ENCODE measurements at regions not wholly inside any gene's neighbourhood (a gene's known extent, or its start where the extent isn't known, plus 50 kb on each side); places are given as distances from the start of the nearest gene placed in this dataset.

GRCh38 chr13:62931853-62932252 lies 1516.2 kb upstream of the PCDH20 start:
- ATAC-seq (no peak), DNase-seq (no peak)
- H3K27me3 ChIP-seq (ENCODE audit: control insufficient read depth, insufficient read depth), result no peaks in the 10 kb centered on the region
- H3K9me3 ChIP-seq (ENCODE audit: control insufficient read depth, low read length), result no peaks in the 10 kb centered on the region
- H3K4me1 ChIP-seq (ENCODE audit: control insufficient read depth, insufficient read depth, low read length), result no peaks in the 10 kb centered on the region
- no peak overlapping the region for H3K4me3 ChIP-seq (ENCODE audit: low read length)
- intact Hi-C loops (cut with DNase I), result no loop called here
- H3K27ac ChIP-seq (ENCODE audit: low read length), result no peak overlapping the region
- WGBS, result 25% methylated on average over 1 of the region's 1 CpG

- H3K4me3 ChIP-seq (ENCODE audit: low read length), result no peak overlapping the region
- no peaks in the 10 kb centered on the region for H3K4me1 ChIP-seq (ENCODE audit: control insufficient read depth, insufficient read depth, low read length)
- no peak overlapping the region for H3K27ac ChIP-seq (ENCODE audit: low read length)
- DNase-seq (no peak), ATAC-seq (no peak)
- intact Hi-C loops (cut with DNase I), result no loop called here
- no peaks in the 10 kb centered on the region for H3K9me3 ChIP-seq (ENCODE audit: control insufficient read depth, low read length)
- no peaks in the 10 kb centered on the region for H3K27me3 ChIP-seq (ENCODE audit: control insufficient read depth, insufficient read depth)
Measured at GRCh38 chr13:62924395-62924794, 1508.7 kb upstream of the PCDH20 start.

DNA sequence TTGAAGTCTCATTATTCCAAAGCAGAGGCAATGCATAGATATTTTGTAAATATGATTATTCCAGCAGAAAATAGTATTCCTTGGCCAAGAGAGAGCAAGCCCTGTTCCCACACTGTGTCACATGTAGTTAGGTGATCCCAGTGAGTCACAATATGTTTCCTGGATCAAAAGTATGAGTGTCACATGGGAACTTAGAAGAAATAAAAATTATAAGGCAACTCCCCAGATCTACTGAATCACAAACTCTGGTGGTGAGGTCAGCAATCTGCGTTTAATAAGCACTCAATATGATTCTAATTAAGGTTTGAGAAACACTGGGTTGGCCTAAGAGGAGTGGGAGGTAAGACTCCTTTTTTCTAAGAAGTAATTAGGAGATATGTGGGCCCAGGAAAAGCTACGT lies 1504.5 kb upstream of the PCDH20 start:
- no peak for ATAC-seq
- Histone ChIP-seq H3K4me1 (ENCODE audit: control insufficient read depth, insufficient read depth, low read length) (no peaks in the 10 kb centered on the region), H3K27ac (ENCODE audit: low read length) (no peak overlapping the region), H3K27me3 (ENCODE audit: control insufficient read depth, insufficient read depth) (no peaks in the 10 kb centered on the region), H3K9me3 (ENCODE audit: control insufficient read depth, low read length) (no peaks in the 10 kb centered on the region), H3K4me3 (ENCODE audit: low read length) (no peak overlapping the region)
- intact Hi-C loops (cut with DNase I), result no loop called here
- no peak for DNase-seq
- WGBS, result 61% methylated on average over 2 of the region's 2 CpGs

DNA sequence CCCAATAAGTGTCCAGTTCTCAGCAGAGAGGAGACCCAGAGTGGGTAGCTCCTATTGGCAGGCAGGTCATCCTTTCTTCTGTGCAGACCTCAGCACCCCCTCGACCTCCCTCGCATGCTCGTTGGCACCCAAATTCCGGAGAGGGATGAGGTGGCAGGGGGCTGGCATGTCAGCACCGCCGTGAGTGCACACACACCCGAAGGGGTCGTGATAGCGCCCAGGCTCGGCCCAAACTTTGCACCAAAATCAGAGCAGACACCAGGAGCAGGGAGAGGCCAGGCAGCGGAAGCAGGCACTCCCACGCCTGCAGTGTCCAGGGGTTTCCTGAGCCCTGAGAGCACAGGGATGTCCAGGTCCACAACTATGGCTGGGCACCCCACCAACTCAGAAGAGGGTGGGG lies 1503.8 kb upstream of the PCDH20 start:
- H3K4me3 ChIP-seq (ENCODE audit: low read length), result no peak overlapping the region
- intact Hi-C loops (cut with DNase I), result no loop called here
- H3K27ac ChIP-seq (ENCODE audit: low read length), result no peak overlapping the region
- ATAC-seq (no peak), DNase-seq (peak in 2 of 3 donors; percentile 26 to 30)
- H3K9me3 ChIP-seq (ENCODE audit: control insufficient read depth, low read length), result no peaks in the 10 kb centered on the region
- H3K27me3 ChIP-seq (ENCODE audit: control insufficient read depth, insufficient read depth), result no peaks in the 10 kb centered on the region
- H3K4me1 ChIP-seq (ENCODE audit: control insufficient read depth, insufficient read depth, low read length), result no peaks in the 10 kb centered on the region
- 87% methylated on average over 12 of the region's 12 CpGs for WGBS

DNA sequence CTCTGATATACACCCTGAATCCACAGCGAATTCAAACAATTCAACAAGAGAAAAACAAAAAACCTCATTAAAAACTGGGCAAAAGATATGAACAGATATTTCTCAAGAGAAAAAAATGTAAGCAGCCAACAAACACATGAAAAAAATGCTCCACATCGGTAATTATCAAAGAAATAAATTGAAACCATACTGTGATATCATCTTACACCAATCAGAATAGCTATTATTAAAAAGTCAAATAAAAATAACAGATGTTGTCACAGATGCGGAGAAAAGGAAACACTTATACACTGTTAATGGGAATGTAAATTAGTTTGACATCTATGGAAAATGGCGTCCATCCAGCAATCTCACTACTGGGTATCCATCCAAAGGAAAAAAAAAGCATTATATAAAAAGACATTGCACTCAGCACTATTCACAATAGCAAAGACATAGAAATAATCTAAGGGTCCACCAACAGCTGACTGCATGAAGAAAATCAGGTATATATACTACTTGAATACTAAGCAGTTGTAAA lies 1495.0 kb upstream of the PCDH20 start:
- no peaks in the 10 kb centered on the region for H3K27me3 ChIP-seq (ENCODE audit: control insufficient read depth, insufficient read depth)
- 65% methylated on average over 4 of the region's 4 CpGs for WGBS
- no peak overlapping the region for H3K27ac ChIP-seq (ENCODE audit: low read length)
- DNase-seq (no peak), ATAC-seq (no peak)
- intact Hi-C loops (cut with DNase I), result no loop called here
- no peaks in the 10 kb centered on the region for H3K9me3 ChIP-seq (ENCODE audit: control insufficient read depth, low read length)
- H3K4me1 ChIP-seq (ENCODE audit: control insufficient read depth, insufficient read depth, low read length), result no peaks in the 10 kb centered on the region
- no peak overlapping the region for H3K4me3 ChIP-seq (ENCODE audit: low read length)

- intact Hi-C loops (cut with DNase I), result no loop called here
- ATAC-seq (no peak), DNase-seq (no peak)
- H3K27ac ChIP-seq (ENCODE audit: low read length), result no peak overlapping the region
- no peaks in the 10 kb centered on the region for H3K4me1 ChIP-seq (ENCODE audit: control insufficient read depth, insufficient read depth, low read length)
- no peaks in the 10 kb centered on the region for H3K27me3 ChIP-seq (ENCODE audit: control insufficient read depth, insufficient read depth)
- 77% methylated on average over 3 of the region's 3 CpGs for WGBS
- H3K9me3 ChIP-seq (ENCODE audit: control insufficient read depth, low read length), result no peaks in the 10 kb centered on the region
- no peak overlapping the region for H3K4me3 ChIP-seq (ENCODE audit: low read length)
Measured at GRCh38 chr13:62908321-62908720, 1492.7 kb upstream of the PCDH20 start.

- no peak for ATAC-seq
Measured at GRCh38 chr13:62906896-62907295, 1491.2 kb upstream of the PCDH20 start.

GRCh38 chr13:62906469-62906868 lies 1490.8 kb upstream of the PCDH20 start:
- Histone ChIP-seq H3K4me1 (ENCODE audit: control insufficient read depth, insufficient read depth, low read length) (no peaks in the 10 kb centered on the region), H3K9me3 (ENCODE audit: control insufficient read depth, low read length) (no peaks in the 10 kb centered on the region), H3K4me3 (ENCODE audit: low read length) (no peak overlapping the region), H3K27ac (ENCODE audit: low read length) (no peak overlapping the region), H3K27me3 (ENCODE audit: control insufficient read depth, insufficient read depth) (no peaks in the 10 kb centered on the region)
- intact Hi-C loops (cut with DNase I), result no loop called here
- no peak for DNase-seq
- ATAC-seq, result no peak

More at GRCh38 chr13:62906896-62907295, 1491.2 kb upstream of the PCDH20 start:
- DNase-seq, result no peak
- Histone ChIP-seq H3K27me3 (ENCODE audit: control insufficient read depth, insufficient read depth) (no peaks in the 10 kb centered on the region), H3K27ac (ENCODE audit: low read length) (no peak overlapping the region), H3K4me1 (ENCODE audit: control insufficient read depth, insufficient read depth, low read length) (no peaks in the 10 kb centered on the region), H3K4me3 (ENCODE audit: low read length) (no peak overlapping the region), H3K9me3 (ENCODE audit: control insufficient read depth, low read length) (no peaks in the 10 kb centered on the region)
- intact Hi-C loops (cut with DNase I), result no loop called here

- H3K27ac ChIP-seq (ENCODE audit: low read length), result no peak overlapping the region
- H3K4me1 ChIP-seq (ENCODE audit: control insufficient read depth, insufficient read depth, low read length), result no peaks in the 10 kb centered on the region
- intact Hi-C loops (cut with DNase I), result no loop called here
- DNase-seq (peak in 2 of 3 donors; percentile 19 to 22), ATAC-seq (no peak)
- no peaks in the 10 kb centered on the region for H3K27me3 ChIP-seq (ENCODE audit: control insufficient read depth, insufficient read depth)
- H3K9me3 ChIP-seq (ENCODE audit: control insufficient read depth, low read length), result no peaks in the 10 kb centered on the region
- H3K4me3 ChIP-seq (ENCODE audit: low read length), result no peak overlapping the region
- 90% methylated on average over 8 of the region's 8 CpGs for WGBS
Measured at GRCh38 chr13:62887046-62887445, 1471.4 kb upstream of the PCDH20 start.

DNA sequence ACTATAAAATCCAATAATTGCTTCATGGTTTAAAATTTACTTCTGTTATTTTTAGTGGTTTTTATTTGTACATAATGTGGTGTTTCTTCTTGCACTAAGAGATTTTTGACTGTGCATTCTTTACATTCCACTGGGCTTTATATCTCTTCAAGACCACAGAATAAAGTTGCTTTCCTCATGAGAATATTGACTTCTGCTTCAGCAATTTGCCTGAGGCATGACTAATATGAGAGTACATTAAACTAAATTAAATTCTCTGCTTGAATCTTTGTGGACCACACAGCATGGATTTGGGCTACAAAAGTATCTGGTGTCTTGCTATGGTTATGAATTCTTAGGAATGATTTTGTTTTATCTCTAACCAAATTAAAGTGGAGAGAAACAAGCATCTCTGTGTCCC lies 1463.4 kb upstream of the PCDH20 start:
- no peak overlapping the region for H3K27ac ChIP-seq (ENCODE audit: low read length)
- no peak for ATAC-seq
- no peaks in the 10 kb centered on the region for H3K27me3 ChIP-seq (ENCODE audit: control insufficient read depth, insufficient read depth)

DNA sequence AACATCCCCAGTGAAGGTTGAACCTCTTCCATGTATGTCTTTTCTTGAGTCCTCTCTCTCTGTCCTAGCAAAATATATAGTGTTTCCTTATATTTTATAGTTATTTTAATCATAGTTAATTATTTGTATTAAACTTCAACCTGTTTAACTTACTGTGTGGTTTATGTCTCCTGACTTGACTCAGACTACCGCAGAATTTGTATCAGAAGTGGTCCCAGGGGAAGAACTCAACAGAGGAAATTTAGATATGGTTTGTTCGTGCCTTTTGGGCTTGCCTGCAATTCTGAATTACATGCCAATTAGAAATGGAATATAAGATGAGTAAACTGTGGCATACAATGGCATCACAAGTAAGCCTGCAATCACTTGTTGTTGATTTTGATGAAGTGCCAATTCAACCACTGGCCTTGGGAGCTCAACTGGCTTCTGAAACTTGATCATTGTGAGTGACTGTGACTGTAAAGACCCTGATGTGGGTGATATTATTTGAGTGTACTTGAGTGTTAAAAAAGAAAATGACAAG lies 1459.5 kb upstream of the PCDH20 start:
- intact Hi-C loops (cut with DNase I), result no loop called here
- Histone ChIP-seq H3K27me3 (ENCODE audit: control insufficient read depth, insufficient read depth) (no peaks in the 10 kb centered on the region), H3K27ac (ENCODE audit: low read length) (no peak overlapping the region), H3K9me3 (ENCODE audit: control insufficient read depth, low read length) (no peaks in the 10 kb centered on the region), H3K4me3 (ENCODE audit: low read length) (no peak overlapping the region), H3K4me1 (ENCODE audit: control insufficient read depth, insufficient read depth, low read length) (no peaks in the 10 kb centered on the region)
- 48% methylated on average over 2 of the region's 2 CpGs for WGBS
- ATAC-seq (no peak), DNase-seq (no peak)

More for the DNA sequence above, 1463.4 kb upstream of the PCDH20 start:
- H3K4me3 ChIP-seq (ENCODE audit: low read length), result no peak overlapping the region
- no peaks in the 10 kb centered on the region for H3K9me3 ChIP-seq (ENCODE audit: control insufficient read depth, low read length)
- DNase-seq, result no peak
- intact Hi-C loops (cut with DNase I), result no loop called here
- H3K4me1 ChIP-seq (ENCODE audit: control insufficient read depth, insufficient read depth, low read length), result no peaks in the 10 kb centered on the region

- Histone ChIP-seq H3K27me3 (ENCODE audit: control insufficient read depth, insufficient read depth) (no peaks in the 10 kb centered on the region), H3K4me1 (ENCODE audit: control insufficient read depth, insufficient read depth, low read length) (no peaks in the 10 kb centered on the region), H3K9me3 (ENCODE audit: control insufficient read depth, low read length) (no peaks in the 10 kb centered on the region), H3K4me3 (ENCODE audit: low read length) (no peak overlapping the region), H3K27ac (ENCODE audit: low read length) (no peak overlapping the region)
- ATAC-seq (no peak), DNase-seq (no peak)
- 63% methylated on average over 3 of the region's 3 CpGs for WGBS
- intact Hi-C loops (cut with DNase I), result no loop called here
Measured at GRCh38 chr13:62850331-62850730, 1434.7 kb upstream of the PCDH20 start.
